Lung (tissue), 11 donors: ENCODE measurements at regions not wholly inside any gene's neighbourhood (a gene's known extent, or its start where the extent isn't known, plus 50 kb on each side); places are given as distances from the start of the nearest gene placed in this dataset.

Source experiments
- ATAC-seq: fragments of 200-7000 bp; cut with Tn5 transposase; one replicate; pipeline ENCODE4 v1.9.1; 2020; ENCODE audit warnings: moderate number of reproducible peaks; ENCODE audit not compliant: insufficient read depth, low FRiP score
- DNase-seq, 3 donors: peaks; one replicate each; pipeline ENCODE4 v3.0.0-alpha.2; 2013 to 2017
- H3K27ac ChIP-seq, 2 donors: one replicate each; pipeline ENCODE4 v1.5.1; 2013; ENCODE audit warnings: mild to moderate bottlenecking in 2 of 2, moderate library complexity in 2 of 2, control low read depth in 1 of 2, inconsistent platforms in 1 of 2, low read depth in 1 of 2, low read length in 1 of 2
- H3K27me3 ChIP-seq, 3 donors: one replicate each; pipeline ENCODE4 v1.5.1; 2013; ENCODE audit warnings: low read length in 2 of 3; ENCODE audit not compliant: control insufficient read depth in 3 of 3, insufficient read depth in 3 of 3
- H3K36me3 ChIP-seq, 4 donors: one replicate each; pipeline ENCODE4 v1.5.1; 2013; ENCODE audit warnings: low read length in 4 of 4, mild to moderate bottlenecking in 1 of 4, moderate library complexity in 1 of 4; ENCODE audit not compliant: control insufficient read depth in 4 of 4, insufficient read depth in 4 of 4
- H3K4me1 ChIP-seq, 5 donors: one replicate each; pipeline ENCODE4 v1.5.1; 2013; ENCODE audit warnings: low read length in 5 of 5, mild to moderate bottlenecking in 2 of 5, moderate library complexity in 1 of 5; ENCODE audit not compliant: control insufficient read depth in 5 of 5, insufficient read depth in 5 of 5
- H3K4me3 ChIP-seq: one replicate; pipeline ENCODE4 v1.5.1; 2013; ENCODE audit warnings: mild to moderate bottlenecking, control low read depth, moderate library complexity
- H3K9ac ChIP-seq, 2 donors: one replicate each; pipeline ENCODE4 v1.5.1; 2013; ENCODE audit warnings: low read length in 2 of 2, control low read depth in 1 of 2; ENCODE audit not compliant: insufficient read depth in 1 of 2
- H3K9me3 ChIP-seq, 4 donors: one replicate each; pipeline ENCODE4 v1.5.1; 2013; ENCODE audit warnings: low read length in 3 of 4, mild to moderate bottlenecking in 1 of 4, moderate library complexity in 1 of 4; ENCODE audit not compliant: control insufficient read depth in 4 of 4, insufficient read depth in 3 of 4
- WGBS, 2 donors: extraction: QIAGEN DNeasy Blood & Tissue Kit; methylation state at CpG; one replicate each; pipeline ENCODE4 v1.1.7; 2013; 5-methylcytosine and 5-hydroxymethylcytosine counted together
- TF ChIP-seq, protein P1 (sequence below): IDR thresholded peaks from 2 replicates; pipeline ENCODE4 v1.5.1; 2012; ENCODE audit warnings: mild to moderate bottlenecking; ENCODE audit errors: control extremely low read depth, extremely low read depth
- donor health status: control.
- donor health status: control.
- donor health status: Bipolar disorder and iron deficiency.
- donor health status: healthy.
- donor health status: DM: yes; HTN: yes; CAD: no.

DNA sequence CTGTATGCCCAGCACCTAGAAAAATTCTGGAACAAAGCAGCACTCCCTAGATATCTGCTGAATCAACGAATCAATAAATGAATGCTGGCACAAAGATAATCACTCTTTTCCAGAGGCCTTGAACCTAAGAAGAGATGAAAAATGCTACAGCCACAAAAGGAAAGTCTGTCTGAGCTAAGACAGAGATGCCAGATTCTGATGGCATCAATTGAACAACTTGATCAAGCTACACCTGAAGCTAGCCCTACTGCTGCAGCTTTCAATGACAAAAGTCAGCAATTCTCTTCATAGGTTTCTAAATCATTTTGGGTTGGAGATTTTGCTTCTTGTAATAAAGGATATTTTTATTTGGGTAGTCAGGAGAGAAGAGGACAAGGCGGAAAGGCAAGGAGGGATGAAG is 305.0 kb upstream of the SULF2 start:
- 90 to 97% methylated on average over 2 of the region's 2 CpGs for WGBS, 2 donors
- TF ChIP-seq, protein P1, sequence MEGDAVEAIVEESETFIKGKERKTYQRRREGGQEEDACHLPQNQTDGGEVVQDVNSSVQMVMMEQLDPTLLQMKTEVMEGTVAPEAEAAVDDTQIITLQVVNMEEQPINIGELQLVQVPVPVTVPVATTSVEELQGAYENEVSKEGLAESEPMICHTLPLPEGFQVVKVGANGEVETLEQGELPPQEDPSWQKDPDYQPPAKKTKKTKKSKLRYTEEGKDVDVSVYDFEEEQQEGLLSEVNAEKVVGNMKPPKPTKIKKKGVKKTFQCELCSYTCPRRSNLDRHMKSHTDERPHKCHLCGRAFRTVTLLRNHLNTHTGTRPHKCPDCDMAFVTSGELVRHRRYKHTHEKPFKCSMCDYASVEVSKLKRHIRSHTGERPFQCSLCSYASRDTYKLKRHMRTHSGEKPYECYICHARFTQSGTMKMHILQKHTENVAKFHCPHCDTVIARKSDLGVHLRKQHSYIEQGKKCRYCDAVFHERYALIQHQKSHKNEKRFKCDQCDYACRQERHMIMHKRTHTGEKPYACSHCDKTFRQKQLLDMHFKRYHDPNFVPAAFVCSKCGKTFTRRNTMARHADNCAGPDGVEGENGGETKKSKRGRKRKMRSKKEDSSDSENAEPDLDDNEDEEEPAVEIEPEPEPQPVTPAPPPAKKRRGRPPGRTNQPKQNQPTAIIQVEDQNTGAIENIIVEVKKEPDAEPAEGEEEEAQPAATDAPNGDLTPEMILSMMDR, result no peak
- Histone ChIP-seq H3K4me1 (peaks cover 0 to 1% (median 0%) of the 10 kb centered on the region in 5 donors), H3K27ac (no peak overlapping the region), H3K9me3 (no peaks in the 10 kb centered on the region), H3K4me3 (no peak overlapping the region), H3K36me3 (no peaks in the 10 kb centered on the region), H3K9ac (no peak overlapping the region), H3K27me3 (peaks cover 0 to 3% (median 0%) of the 10 kb centered on the region in 3 donors)
- DNase-seq (no peak), ATAC-seq (no peak)

DNA sequence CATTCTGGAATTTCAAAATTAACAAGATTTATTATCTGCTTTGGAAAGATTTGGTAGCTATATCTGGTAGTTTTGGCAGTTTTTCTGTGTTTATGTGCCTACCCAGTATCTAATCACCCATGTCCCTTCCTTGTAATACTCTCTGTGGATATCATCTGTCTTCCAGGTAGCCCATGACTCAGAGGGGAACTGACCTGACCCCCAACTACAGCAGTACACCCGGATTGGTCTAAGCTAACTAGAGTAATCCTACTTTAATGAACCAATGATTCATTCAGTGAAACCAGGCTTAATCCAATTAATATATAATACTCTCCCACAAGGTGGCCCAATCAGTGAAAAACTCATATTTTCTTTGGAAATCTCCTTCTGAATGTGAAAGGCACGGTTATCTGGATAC is 295.3 kb upstream of the SULF2 start:
- WGBS, 2 donors, result 75 to 86% methylated on average over 2 of the region's 2 CpGs
- no peak for DNase-seq
- H3K36me3 ChIP-seq, result no peaks in the 10 kb centered on the region
- H3K9ac ChIP-seq, result no peak overlapping the region
- no peaks in the 10 kb centered on the region for H3K4me1 ChIP-seq
- H3K27me3 ChIP-seq, result no peaks in the 10 kb centered on the region
- H3K4me3 ChIP-seq, result no peak overlapping the region
- H3K9me3 ChIP-seq, result peaks cover 0 to 3% (median 0%) of the 10 kb centered on the region in 4 donors
- no peak for ATAC-seq
- no peak overlapping the region for H3K27ac ChIP-seq
- TF ChIP-seq, protein P1, result no peak

DNA sequence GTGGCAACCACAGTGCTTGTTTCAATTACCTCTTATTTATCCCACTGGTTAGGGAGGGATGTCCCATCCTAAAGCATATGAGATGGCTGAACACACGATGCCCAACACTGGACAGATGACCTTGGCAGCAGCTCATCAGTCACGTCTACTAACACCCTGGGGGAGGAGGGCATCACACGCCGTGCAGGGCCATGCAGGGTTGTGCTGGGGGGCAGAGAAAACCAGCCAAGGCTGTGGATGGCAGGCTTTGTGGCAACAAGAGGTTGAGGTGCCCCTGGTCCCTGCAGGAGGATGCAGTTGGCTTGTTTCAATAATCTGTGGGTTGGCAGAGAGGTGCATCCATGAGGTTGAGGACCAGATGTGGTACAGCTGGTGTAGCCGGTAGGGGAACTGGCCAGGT is 293.7 kb upstream of the SULF2 start:
- no peak for ATAC-seq

More for the DNA sequence above, 293.7 kb upstream of the SULF2 start:
- Histone ChIP-seq H3K36me3 (no peaks in the 10 kb centered on the region), H3K4me1 (no peaks in the 10 kb centered on the region), H3K4me3 (no peak overlapping the region), H3K9me3 (peaks cover 0 to under 1% (median 0%) of the 10 kb centered on the region in 4 donors), H3K27me3 (no peaks in the 10 kb centered on the region), H3K9ac (no peak overlapping the region), H3K27ac (no peak overlapping the region)
- no peak for DNase-seq
- TF ChIP-seq, protein P1, result no peak
- WGBS, 2 donors, result 88 to 89% methylated on average over 5 of the region's 5 CpGs
